GM21528 (cell line): ENCODE measurements at regions not wholly inside any gene's neighbourhood (a gene's known extent, or its start where the extent isn't known, plus 50 kb on each side); places are given as distances from the start of the nearest gene placed in this dataset.

Source experiments
- ATAC-seq: cut with Tn5 transposase; IDR thresholded peaks from one replicate; pipeline ENCODE4 v1.9.1; 2021; ENCODE audit warnings: mild to moderate bottlenecking, moderate library complexity; ENCODE audit not compliant: unreplicated experiment, low FRiP score

GRCh38 chr1:13965770-13966398 lies 265.9 kb downstream of the PRDM2 start:
- no peak for ATAC-seq

- ATAC-seq, result no peak
Observed at GRCh38 chr1:13967707-13968106, 267.7 kb downstream of the PRDM2 start.

GRCh38 chr1:13968361-13968760 lies 268.4 kb downstream of the PRDM2 start:
- no peak for ATAC-seq

- ATAC-seq, result no peak
Observed at GRCh38 chr1:13970631-13971247, 270.8 kb downstream of the PRDM2 start.

- no peak for ATAC-seq
Observed at GRCh38 chr1:13976485-13976884, 276.5 kb downstream of the PRDM2 start.

GRCh38 chr1:13981142-13981541 lies 281.2 kb downstream of the PRDM2 start:
- ATAC-seq, result no peak

- no peak for ATAC-seq
Observed at GRCh38 chr1:13983393-13983792, 283.4 kb downstream of the PRDM2 start.

- no peak for ATAC-seq
Observed at GRCh38 chr1:13990939-13991338, 291.0 kb downstream of the PRDM2 start.

GRCh38 chr1:13992489-13993285 lies 292.7 kb downstream of the PRDM2 start:
- ATAC-seq, result no peak

- ATAC-seq, result no peak
Observed at GRCh38 chr1:13994386-13994785, 294.4 kb downstream of the PRDM2 start.

GRCh38 chr1:13996334-13996733 lies 296.3 kb downstream of the PRDM2 start:
- ATAC-seq, result no peak

GRCh38 chr1:14003552-14003951 lies 303.6 kb downstream of the PRDM2 start:
- no peak for ATAC-seq

- no peak for ATAC-seq
Observed at GRCh38 chr1:14009582-14009981, 309.6 kb downstream of the PRDM2 start.

- no peak for ATAC-seq
Observed at GRCh38 chr1:14010476-14010875, 310.5 kb downstream of the PRDM2 start.

- ATAC-seq, result no peak
Observed at GRCh38 chr1:14011132-14011531, 311.1 kb downstream of the PRDM2 start.

- no peak for ATAC-seq
Observed at GRCh38 chr1:14011888-14012287, 311.9 kb downstream of the PRDM2 start.

GRCh38 chr1:14014929-14015328 lies 314.9 kb downstream of the PRDM2 start:
- no peak for ATAC-seq

GRCh38 chr1:14015917-14016316 lies 315.9 kb downstream of the PRDM2 start:
- no peak for ATAC-seq

GRCh38 chr1:14017531-14017961 lies 317.6 kb downstream of the PRDM2 start:
- ATAC-seq, result no peak

- no peak for ATAC-seq
Observed at GRCh38 chr1:14019461-14019860, 319.5 kb downstream of the PRDM2 start.

GRCh38 chr1:14020006-14020405 lies 320.0 kb downstream of the PRDM2 start:
- no peak for ATAC-seq

- ATAC-seq, result no peak
Observed at GRCh38 chr1:14027099-14027498, 327.1 kb downstream of the PRDM2 start.
